HG03196 (cell line): ENCODE measurements at regions not wholly inside any gene's neighbourhood (a gene's known extent, or its start where the extent isn't known, plus 50 kb on each side); places are given as distances from the start of the nearest gene placed in this dataset.

ENCODE experiments used
- ATAC-seq: cut with Tn5 transposase; IDR thresholded peaks from one replicate; pipeline ENCODE4 v1.9.1; 2021; ENCODE audit not compliant: unreplicated experiment

DNA sequence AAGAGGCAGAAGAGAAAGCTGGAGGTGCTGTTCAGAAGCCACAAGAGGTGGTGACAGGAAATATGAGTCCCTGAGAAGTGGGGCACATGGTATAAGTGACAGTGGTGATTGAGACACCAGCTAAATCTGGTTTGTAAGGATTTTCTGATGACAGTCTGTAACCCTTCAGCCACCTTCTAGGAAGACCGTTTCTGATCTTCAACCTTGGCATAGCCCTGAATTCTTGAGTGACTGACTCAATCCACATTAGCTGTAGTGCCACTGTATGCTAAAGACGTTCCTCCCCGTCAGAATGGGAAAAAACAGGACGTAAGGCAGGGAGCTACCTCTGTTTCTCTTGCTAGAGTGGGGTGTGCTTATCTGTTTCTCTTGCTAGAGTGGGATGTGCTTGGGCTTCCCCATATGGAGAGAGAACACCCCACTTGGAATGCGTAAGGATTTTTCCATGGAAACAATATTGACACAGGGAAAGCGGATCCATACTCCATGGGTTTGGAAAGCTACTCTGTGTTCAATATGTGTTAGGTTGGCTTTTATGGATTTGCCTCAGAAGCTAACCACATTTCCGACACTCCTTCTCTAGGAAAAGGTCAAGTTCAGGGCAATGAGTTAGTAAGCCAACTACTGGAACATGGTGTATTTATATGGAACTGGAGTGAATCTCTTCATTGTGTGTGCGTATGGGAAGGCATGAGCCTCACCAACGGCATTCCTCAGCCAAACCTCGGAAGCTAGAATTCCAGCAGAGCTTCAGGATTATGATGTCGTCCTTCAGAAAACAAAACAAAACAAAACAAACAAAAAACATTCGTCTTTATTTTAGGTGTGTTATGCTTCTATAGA lies 948.8 kb upstream of the SLC10A2 start:
- no peak for ATAC-seq

DNA sequence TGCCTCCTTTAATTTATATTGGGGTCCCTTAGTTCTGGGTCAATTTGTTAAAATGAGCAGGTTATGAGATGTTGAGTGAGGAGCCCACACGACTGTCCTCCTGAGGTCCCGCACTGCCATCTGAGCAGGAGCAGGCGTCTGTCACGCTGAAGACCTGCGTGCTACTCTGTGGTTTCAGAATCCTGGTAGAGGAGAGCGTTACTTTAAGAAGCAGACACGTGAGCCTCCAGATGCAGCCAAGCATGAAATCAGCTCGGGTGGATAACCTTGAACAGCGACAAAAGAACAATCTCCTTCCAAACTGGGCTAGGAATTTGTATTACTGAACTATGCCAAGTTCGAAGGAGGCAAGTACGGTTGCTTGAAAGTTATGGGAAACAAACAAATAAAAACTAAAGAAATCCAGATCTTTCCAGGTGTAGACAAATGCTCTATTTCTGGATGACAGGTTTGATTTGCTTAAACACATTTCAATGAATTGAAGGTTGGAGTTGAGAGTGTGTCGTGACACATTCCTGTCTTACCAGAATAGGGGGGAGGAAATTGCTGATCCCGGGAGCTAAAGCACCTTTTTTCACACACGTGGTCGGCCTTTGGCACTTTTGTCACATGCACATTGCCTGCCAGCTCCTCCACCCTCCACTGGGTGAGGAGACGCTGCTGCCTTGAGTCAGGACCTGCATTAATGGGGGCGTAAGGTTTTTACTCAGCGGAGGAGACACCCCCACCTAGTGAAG lies 945.5 kb upstream of the SLC10A2 start:
- ATAC-seq: no peak

DNA sequence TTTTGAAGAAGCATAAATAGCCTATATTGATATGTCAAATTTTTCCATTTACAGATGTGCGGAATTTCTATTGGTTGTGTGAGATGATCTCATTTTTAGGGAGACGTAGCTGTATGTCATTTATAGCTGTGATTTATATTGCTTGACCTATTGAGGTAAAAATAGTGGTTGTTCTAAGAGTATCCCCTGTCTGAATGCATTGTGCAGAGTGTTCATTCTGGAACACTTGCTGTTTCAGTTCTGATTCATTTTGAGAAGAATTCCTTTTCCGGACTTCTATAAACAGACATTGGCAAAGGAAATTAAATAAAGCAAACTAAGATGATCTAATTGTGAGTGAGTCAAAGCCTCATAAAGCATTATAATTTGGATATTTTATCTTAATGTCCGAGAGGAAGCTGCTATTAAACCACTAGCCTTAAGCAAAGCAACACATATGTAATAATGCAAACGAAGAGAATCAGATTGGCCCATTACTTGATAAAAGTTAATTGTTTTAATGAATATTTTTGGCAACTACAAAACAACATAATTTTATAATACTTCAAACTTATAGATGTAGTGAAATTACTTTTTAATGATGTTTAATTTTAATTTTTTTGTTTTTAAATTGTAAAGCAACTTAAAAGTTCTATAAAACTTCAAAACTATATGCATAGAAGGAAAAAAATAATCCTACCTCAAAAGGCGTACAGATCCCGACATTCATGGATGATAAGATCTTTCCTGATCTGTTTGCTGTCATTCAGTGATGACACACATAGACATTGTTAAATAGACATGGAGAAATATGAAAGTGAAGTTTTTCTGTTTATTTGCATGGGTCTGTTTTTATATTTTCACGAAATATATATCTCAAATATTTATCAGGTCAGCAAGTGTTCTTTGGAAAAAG lies 942.6 kb upstream of the SLC10A2 start:
- no peak for ATAC-seq

DNA sequence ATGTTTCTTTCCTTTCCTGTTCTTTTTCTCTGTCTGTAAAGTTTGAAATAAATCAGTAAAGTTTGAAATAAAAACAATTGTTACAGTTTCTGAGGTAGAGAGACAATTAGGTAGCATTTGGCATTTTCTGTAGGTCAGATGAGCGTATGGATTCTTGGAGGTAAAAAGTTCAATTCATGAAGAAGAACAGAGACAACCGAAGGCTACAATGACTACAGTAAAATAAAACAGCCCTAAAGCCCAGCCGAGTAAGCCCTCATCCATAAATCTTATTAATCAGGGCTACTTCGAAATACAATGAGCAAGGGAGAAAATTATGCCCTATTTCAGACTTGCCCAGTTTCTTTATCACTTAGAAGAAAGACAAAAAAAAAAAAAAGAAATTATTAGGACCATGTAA lies 941.9 kb upstream of the SLC10A2 start:
- ATAC-seq: no peak

DNA sequence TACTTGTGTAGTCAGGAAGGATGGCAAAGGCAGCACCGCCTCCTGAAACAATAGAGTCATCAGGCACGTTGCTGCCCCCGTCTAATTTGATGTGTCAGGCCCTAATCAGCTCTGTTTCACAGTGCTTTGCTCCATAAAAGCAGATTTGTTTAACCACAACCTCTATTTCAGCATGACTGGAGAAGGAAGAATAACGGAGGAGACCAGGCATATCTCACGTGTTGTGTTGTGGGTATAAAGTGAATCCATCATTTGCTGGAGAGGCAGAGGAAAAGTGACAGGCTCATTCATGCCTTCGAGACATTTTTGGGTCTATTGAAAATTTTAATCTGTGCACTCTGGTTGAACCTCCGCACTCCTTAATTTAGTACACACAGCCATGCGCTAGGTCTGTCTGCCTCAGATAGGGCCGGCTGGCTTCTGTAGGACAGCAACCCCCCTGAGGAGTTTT lies 940.4 kb upstream of the SLC10A2 start:
- ATAC-seq: no peak

DNA sequence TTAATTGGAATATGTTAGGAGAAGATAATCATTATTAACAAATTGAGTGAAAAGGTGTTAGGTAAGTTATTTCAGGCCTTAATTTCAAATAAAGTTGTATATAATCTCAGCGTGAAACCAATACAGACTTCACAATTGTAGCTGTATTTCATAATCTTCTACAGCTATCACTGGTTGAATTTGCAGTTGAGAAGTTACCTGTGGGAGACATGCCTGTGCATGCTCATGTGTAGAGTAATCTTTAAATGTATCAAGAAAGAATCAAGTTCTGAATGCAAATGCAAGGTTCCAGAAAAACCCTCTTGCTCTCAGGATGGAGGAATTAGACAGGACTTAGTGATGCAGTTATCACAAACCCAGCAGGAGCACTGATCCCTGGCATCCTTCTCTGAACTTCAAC lies 938.4 kb upstream of the SLC10A2 start:
- no peak for ATAC-seq

DNA sequence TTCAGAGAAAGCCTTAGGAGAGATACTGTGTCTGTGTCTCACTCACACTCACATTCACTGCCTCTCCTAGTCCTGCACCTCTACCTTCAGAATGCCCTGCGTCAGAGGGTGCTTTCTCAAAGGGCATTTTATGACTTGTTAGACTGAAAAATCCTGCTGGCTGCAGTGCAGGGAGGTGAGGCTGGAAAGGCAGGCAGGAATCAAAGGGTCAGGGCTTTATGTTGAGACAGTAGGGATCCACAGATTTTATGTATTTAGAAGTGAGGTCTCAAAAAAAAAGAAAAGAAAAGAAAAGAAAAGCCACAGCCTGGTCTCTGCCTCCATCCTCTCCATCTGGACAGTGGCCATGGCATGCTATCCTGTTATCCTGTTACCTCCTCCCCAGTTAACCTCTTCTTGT lies 936.0 kb upstream of the SLC10A2 start:
- ATAC-seq: no peak

DNA sequence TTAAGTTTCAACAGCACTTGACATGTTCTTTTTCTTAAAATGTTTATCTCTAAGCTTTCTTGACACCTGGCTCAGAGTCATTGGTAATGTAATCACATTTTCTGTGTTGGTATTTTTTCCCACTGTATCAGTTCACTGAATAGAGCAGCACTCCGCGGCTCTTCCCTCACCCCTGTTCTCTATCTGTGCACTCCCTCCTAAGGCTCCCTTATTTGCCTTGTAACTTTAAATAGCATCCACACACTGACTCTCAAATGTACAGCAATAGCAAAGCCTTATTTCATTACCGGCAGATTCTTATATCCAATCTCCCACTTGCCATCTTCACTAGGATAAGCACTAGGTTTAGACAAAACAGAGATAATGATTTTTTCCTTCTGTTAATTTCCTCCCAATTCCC lies 935.5 kb upstream of the SLC10A2 start:
- ATAC-seq: no peak

DNA sequence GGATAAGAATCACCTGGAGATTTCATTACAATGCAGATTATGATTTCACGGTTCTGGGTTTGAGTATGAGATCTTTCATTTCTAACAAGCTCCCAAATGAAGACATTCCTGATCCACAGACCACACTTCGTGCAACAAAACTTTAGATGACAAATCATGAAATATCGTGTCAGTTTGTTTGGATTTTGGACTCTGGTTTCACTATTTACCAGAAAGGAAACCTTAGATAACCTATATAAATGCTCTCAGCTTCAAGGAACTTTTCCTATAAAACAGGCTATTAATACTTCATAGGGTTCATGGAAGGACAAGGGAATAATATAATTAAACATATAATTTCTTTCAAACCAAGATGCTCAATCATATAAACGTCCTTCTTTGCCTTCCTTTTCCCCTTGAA lies 930.5 kb upstream of the SLC10A2 start:
- no peak for ATAC-seq

DNA sequence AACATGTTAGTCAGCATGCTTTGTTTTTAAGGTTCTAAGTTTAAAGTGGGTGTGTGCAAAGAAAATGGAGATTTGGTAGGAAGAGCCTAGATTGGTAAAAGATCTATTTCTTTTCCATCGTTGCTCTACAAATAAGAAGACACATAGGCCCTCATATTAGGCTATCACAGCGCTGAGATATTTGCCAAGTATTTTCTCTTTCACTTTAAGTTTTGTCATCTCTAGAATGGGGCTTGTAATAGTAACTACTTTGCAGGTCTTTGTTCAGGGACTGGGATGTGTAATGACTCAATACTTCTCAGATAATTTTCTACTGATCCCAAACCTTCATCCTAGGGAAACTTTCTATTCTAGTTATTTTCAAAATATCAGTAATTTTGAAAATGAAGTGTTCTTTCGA lies 917.7 kb upstream of the SLC10A2 start:
- no peak for ATAC-seq

DNA sequence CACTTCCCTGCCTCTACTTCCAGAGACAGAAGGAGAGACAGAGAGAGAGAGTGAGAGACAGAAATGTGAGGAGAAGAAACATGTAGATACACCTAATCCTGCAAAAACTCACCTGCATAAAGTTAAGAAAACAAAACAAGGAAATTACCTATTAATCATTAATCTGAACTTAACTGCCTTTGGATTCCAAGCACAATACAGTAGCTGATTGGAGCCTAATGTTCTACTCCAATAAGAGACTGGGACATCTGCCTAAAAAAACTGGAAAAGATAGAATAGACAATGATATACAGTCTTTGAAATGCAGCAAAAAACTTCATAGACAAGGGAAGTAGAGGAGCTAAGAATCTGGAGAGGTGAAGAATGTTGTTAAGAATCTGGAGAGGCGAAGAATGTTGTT lies 910.2 kb upstream of the SLC10A2 start:
- ATAC-seq: no peak

DNA sequence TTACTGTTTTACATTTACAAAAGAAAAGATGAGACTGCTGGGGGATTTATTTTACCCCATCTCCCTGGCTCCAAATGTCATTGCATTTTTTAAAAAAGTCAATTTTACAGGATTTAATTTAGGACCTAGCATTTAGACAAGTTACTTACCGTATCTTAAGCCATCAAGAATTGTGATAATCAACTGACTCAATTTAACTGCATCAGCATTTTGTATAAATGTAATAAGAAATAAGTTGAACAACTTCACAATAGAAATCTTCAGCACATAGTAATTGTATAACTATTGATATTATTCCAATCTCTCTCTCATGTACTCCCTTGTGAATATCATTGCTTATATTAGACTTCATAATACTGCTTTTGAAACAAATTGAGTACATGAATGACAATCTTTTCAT lies 907.5 kb upstream of the SLC10A2 start:
- no peak for ATAC-seq

DNA sequence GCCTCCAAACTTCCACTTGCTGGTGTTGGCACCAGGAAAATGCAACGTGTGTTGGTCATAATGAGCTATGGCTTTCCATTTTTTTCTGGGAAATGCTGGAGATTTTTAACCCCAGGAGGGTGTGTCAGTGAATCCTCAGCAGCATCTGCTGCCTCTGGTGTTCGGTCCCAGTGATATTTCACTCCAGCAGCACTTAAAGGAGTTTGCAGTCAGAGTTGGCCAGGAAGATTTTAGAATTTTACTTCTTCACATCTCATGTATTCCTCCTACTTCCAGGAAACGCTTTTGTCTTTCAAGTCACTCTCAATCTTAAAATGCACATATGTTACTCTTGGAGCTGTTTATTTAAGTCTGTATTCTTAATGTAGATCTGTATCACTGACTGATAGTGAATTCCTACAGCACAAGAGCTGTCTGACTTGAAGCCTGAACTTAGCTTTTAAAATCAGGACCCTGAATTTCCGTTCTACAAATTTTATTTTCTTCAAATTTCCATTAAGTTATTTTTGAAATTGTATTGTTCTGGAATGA lies 903.4 kb upstream of the SLC10A2 start:
- no peak for ATAC-seq

DNA sequence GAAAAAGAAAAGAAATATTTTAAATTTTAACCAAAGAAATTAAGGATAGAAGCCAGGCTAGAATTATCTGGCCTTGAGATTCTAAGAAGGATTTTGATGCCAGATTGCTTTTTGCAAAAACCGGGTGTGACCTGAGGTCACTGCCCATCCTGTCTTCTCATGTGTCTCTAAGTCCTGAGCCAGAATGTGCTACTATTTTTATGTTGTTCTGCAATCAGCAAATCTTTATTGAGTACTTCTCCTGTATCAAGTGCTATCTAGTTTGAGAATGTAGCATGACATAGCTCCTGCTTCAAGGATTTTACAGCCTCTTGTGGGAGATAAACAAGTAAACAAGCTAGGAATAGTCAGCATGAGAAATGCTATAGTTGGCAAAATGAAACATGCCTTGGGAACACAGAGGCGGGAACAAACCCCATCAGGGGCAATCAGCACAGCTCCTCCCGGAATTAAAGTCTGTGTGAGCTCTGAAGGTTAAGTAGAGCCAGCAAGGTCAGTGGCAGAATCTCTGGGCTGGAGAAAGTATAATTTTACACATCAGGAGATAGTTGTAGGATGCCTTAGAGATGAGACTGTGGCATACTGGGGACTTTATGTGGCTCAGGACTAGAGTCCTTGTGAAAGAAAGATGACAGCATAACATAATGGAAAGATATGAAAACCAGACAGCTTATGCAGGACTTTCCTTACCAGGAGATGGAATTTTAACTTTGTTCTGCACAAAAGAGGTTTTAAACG lies 899.5 kb upstream of the SLC10A2 start:
- ATAC-seq: no peak

DNA sequence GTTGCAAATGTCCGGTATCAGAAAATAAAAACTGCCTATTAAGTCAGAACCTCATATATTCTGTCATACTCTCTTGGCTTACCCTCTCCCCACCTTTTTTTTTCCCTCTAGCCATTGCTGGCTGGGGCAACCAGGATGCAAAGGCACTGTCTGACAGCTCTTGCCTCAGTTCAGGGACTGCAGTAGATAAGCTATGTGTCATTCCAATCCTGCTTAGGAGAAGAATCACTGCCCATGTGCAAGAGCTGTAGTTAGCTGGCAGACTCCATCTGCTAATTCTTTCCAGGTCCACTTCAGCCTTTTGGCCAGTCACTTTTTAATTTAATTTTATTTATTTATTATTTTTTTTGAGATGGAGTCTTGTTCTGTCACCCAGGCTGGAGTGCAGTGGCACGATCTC lies 895.6 kb upstream of the SLC10A2 start:
- ATAC-seq: no peak

DNA sequence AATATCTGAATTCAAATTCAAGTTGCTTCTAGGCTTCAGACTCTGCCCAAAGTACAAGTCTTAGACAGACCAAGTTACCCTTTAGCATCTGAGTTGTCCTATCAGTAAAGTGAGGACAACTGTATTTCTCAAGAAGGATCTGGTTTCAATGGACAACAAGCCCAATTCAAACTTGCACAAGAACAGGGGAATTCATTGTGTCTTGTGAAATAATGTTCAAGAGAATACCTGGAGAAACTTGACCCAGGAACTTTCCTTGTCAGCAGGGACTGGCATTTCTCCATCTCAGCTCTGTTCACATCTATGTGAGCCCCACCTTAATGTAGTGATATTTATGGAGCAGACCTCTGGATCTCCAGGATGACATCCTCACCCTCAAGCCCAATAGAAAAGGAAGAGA lies 894.9 kb upstream of the SLC10A2 start:
- ATAC-seq: no peak

DNA sequence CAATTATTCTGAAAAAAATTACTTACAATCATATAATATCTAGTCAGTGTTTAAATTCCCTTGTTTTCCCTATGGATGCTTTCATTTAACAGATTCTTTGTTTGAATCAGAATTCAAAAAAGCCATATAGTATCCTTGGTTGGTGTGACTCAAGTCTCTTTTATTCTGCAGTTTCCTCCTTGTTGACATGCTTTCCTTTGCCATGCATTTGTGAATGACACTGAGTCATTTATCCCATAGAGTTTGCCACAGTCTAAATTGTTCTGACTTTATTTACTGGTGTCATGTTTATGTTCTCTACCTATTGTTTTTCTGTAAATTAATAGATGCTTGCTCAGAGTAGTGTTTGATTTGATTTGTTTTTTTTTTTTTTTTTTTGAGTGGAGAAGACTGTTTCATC lies 893.8 kb upstream of the SLC10A2 start:
- no peak for ATAC-seq

DNA sequence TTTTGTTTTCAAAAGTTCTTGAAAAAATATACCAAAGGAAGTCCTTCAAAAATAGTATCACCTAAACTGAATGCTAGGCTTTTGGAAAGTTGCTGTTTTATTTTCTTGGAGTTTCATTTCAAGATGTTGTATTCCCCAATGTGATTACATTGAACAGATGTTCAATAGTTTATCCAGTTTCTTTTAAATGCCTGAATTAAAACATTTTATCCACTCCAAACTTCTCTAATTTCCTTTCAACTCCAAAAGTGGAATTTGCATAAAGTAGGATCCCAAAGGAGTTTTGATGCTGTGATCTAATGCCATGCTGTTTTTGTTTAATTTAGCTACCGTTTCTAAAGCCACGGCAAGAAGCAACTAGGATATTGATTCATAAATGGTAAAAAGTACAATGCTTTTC lies 892.5 kb upstream of the SLC10A2 start:
- no peak for ATAC-seq

DNA sequence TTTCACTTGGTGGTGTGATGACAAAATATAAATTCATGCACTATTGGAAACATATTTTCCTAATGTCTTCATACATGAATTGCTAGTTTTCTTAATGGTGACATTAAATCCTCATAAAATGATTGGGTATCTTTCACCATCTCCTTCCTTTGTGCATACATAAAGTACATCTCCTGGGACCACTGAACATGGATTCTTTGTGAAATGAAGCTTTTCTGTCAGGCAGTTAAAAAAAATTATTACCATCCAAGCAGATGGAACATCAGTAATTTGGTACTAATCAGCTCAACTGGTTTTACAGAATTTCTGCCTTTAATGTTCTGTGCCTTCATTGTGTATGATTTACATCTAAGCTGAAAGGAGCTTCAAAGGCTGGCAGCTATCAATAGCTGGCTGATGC lies 891.7 kb upstream of the SLC10A2 start:
- ATAC-seq: no peak

DNA sequence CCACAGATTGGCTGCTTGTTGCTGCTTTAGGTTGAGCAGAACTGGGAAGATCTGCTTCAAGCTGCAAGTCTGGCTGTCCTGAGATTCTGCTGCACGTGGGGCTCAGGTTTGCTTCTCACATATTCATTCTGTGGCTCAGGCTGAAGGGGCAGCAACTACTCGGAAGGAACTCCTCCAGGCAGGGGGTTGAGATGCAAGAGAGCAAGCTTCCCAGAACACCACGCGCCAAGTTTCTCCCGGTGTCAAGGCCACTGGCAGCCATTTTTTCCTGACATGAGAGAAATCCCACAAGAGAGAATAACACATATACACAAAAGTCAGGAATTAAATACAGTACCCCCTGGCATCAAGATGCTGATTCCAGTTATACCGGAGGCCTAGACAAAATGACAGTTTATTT lies 887.6 kb upstream of the SLC10A2 start:
- no peak for ATAC-seq

DNA sequence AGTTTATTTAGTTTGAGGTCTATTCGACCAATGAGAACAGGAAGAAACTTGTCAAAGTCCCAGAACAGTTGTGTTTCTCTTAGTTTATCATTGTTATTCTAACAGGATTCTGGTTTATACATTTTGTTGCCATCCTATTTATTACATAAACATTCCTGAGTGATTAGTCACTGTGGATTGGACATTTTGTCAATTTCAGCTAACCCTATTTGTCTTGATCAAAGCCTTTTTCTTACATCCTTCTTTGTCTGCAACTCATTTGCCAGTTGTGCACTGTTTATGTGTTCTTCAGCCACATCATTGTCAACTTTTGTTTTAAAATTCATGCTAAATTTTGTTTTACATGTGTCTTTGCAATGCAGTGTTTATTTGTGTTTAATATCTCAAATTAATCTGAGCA lies 886.0 kb upstream of the SLC10A2 start:
- ATAC-seq: no peak
